ENCODE measurements at regions not wholly inside any gene's neighbourhood (a gene's known extent, or its start where the extent isn't known, plus 50 kb on each side); places are given as distances from the start of the nearest gene placed in this dataset.
"Not testable (repeated sequence)": the region's sequence is repeated elsewhere in the genome, so short reads cannot be mapped to it uniquely, and the experiment has no call there.

DNA sequence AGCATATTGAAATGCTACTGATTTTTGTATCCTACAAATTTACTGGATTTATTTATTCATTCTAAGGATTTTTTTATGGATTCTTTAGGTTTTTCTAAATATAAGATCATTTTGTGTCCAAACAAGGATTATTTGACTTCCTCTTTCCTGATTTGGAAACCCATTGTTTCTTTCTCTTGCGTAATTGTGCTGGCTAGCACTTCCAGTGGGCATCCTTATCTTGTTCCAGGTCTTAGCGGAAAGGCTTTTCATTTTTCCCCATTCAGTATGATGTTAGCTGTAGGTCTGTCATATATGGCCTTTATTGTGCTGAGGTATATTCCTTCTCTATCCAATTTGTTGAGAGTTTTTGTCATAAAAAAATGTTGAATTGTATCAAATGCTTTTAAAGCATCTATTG is 57.2 kb upstream of the RHOJ start:
- DNase-seq: peak; percentile 14

DNA sequence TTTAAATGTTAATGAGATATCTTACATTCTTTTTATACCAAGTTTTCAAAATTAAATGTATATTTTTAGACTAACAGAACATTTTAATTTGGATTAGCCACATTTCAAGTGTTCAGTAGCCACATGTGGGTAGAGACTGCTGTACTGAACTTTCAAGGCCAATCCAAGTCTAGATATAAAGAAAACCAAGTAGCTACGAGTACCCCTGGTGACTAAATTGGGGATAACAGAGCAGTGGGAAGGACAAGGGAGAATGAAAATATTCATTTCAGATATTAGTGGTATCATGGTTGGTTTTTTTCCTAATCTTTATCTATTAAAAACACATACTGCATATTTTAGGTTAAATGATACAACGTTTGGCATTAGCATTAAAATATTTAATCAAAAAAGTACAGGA is 69.4 kb upstream of the RHOJ start:
- DNase-seq: peak; percentile 39

DNA sequence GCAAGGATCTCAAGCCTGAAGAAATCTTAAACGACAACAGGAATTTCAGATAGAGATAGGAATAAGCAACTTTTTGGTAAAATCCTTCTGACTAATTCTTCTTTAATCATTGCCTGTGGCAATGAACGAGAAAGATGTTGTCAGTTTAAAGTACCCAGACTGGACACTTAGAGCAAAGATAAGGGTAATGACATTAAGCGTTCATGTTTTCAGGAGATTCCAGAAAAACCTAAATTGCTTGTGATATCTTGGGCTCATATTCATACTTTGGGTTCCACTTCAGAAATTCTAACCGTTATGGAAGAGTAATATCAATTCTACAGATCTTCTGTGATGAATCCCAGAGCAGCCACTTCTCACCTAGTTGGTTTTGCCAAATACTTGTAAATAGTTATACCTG is 73.7 kb upstream of the RHOJ start:
- DNase-seq: no peak

DNA sequence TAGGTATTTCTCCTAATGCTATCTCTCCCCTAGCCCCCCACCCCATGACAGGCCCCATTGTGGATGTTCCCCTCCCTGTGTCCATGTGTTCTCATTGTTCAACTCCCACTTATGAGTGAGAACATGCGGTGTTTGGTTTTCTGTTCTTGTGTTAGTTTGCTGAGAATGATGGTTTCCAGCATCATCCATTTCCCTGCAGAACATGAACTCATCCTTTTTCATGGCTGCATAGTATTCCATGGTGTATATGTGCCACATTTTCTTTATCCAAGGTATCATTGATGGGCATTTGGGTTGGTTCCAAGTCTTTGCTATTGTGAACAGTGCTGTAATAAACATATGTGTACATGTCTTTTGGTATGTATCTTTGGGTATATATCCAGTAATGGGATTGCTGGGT is 61.2 kb upstream of the KCNH5 start:
- DNase-seq: not testable (repeated sequence)

DNA sequence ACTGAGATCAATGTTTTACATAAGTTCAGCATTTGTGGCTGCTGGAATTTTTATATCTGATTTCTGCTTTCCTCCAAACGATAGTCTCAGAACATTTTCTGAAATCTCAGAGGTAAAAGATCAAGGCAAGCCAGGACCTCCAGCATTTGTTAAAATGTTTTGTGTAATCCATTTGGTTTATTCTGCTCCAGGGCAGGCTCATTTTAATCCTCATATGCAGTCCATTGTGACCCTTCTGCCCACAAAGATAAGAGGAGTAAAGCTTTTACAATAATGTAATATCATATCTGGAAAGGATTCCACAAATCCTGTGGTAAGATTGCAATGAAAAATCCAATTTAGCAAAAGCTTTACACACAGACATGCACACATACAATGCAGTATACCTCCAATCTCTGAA is 55.3 kb upstream of the KCNH5 start:
- peak; percentile 55 for DNase-seq

DNA sequence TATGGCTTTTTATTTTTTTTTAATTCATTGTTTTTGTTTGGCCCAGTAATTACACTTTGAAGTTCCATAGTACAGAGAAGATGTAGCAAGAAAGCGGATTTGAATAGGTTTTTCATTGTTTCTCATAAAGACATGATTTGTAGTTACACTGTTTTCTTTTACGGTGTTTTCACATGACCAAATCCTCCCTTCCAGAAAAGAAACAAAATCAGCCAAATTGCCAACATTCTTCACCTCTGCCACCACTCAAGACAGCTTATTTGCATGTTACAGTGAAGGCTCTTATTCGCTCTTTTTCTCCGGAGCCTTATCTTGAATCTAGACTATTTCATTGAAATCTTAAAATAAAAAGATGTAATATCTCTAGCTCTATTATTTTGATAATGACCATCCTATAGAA is 50.9 kb upstream of the KCNH5 start:
- DNase-seq: no peak

Measured in NCI-H226 (cell line).